Panc1 (cell line): ENCODE measurements at regions not wholly inside any gene's neighbourhood (a gene's known extent, or its start where the extent isn't known, plus 50 kb on each side); places are given as distances from the start of the nearest gene placed in this dataset.

ENCODE experiments used
- ATAC-seq: fragments of 200-7000 bp; cut with Tn5 transposase; 2 replicates; pipeline ENCODE4 v1.9.1; 2020; ENCODE audit warnings: mild to moderate bottlenecking, moderate library complexity
- BruUV-seq: library from RNA; stranded (reverse); fragments of 400-500 nt; replicated peaks from 2 replicates; lab custom pipeline; 2021; lab: Mats Ljungman, UMichigan
- CTCF ChIA-PET: fragments of 300-600 bp; sonication (Branson Sonifier 250); formaldehyde crosslinking; loops from one replicate; lab custom pipeline; 2022; ENCODE audit warnings: antibody characterized with exemption; lab: Charles Lee
- POLR2A ChIA-PET: fragments of 300-600 bp; sonication (Branson Sonifier 250); formaldehyde crosslinking; loops from one replicate; lab custom pipeline; 2022; ENCODE audit warnings: antibody characterized with exemption; lab: Charles Lee
- DNase-seq: peaks from one replicate; pipeline ENCODE4 v3.0.0-alpha.2; 2010; ENCODE audit warnings: low read depth, low spot score
- H3K27ac ChIP-seq: 2 replicates; pipeline ENCODE4 v1.5.1; 2011; ENCODE audit warnings: mild to moderate bottlenecking, low read length, inconsistent platforms
- H3K27me3 ChIP-seq: fragments of 200-500 bp; sonication (Bioruptor generic); 2 replicates; pipeline ENCODE4 v1.6.0; 2014; ENCODE audit warnings: low read length, inconsistent platforms; ENCODE audit not compliant: control insufficient read depth, insufficient read depth
- H3K36me3 ChIP-seq: fragments of 200-500 bp; sonication (Bioruptor generic); 2 replicates; pipeline ENCODE4 v1.5.1; 2014; ENCODE audit warnings: inconsistent platforms, mild to moderate bottlenecking, low read length, moderate library complexity; ENCODE audit not compliant: control insufficient read depth, insufficient read depth
- H3K4me1 ChIP-seq: 2 replicates; pipeline ENCODE4 v1.5.1; 2011; ENCODE audit warnings: inconsistent platforms, mild to moderate bottlenecking, low read length, moderate library complexity; ENCODE audit not compliant: control insufficient read depth, insufficient read depth
- H3K4me3 ChIP-seq, 2 experiments: 2 replicates each; pipeline ENCODE4 v1.5.1; 2011 to 2012; ENCODE audit warnings: low read depth in 2 of 2, low read length in 2 of 2, mild to moderate bottlenecking in 2 of 2, inconsistent platforms in 1 of 2, moderate library complexity in 1 of 2
- H3K9me3 ChIP-seq: fragments of 200-500 bp; sonication (Bioruptor generic); 2 replicates; pipeline ENCODE4 v1.5.1; 2014; ENCODE audit warnings: low read depth, mild to moderate bottlenecking, inconsistent platforms, low read length, moderate library complexity; ENCODE audit not compliant: control insufficient read depth, insufficient read depth
- CTCF ChIP-seq: fragments of 450-650 bp; IDR thresholded peaks from 2 replicates; pipeline ENCODE4 v1.5.1; 2017; ENCODE audit warnings: mild to moderate bottlenecking
- POLR2AphosphoS5 ChIP-seq: IDR thresholded peaks from 2 replicates; pipeline ENCODE4 v1.6.1; 2012; ENCODE audit warnings: mild to moderate bottlenecking, low read depth, low read length, moderate library complexity
- SIN3A ChIP-seq: IDR thresholded peaks from 2 replicates; pipeline ENCODE4 v1.6.1; 2012; ENCODE audit warnings: low read depth, mild to moderate bottlenecking, low read length, moderate library complexity, borderline replicate concordance; ENCODE audit not compliant: insufficient read depth
- TCF7L2 ChIP-seq: IDR thresholded peaks from 2 replicates; pipeline ENCODE4 v1.6.1; 2011; ENCODE audit warnings: mild to moderate bottlenecking, low read depth, low read length, inconsistent platforms
- in situ Hi-C: cut with HindIII; loops from 2 replicates; pipeline ENCODE4 v1.10.0; 2016; ENCODE audit warnings: low sequenced_read_pairs, low pct_unique_long_range_greater_than_20kb
- intact Hi-C: fragments of 100-400 bp; cut with micrococcal nuclease; formaldehyde crosslinking; loops from one replicate; pipeline ENCODE4 v1.10.0; 2022; ENCODE audit not compliant: unreplicated experiment
- TF ChIP-seq, protein P1 (sequence below), 2 experiments: IDR thresholded peaks; 2 replicates each; pipeline ENCODE4 v1.6.1; 2011 to 2012; ENCODE audit warnings: low read depth in 2 of 2, control low read depth in 1 of 2, low read length in 1 of 2, mild to moderate bottlenecking in 1 of 2, moderate library complexity in 1 of 2; ENCODE audit not compliant: insufficient read depth in 1 of 2

GRCh38 chr7:108642126-108642525, 72.5 kb downstream of the DNAJB9 start:
- H3K4me1 ChIP-seq = no peaks in the 10 kb centered on the region
- in situ Hi-C loops (no loop called here), intact Hi-C loops (no loop called here)
- no peaks in the 10 kb centered on the region for H3K36me3 ChIP-seq
- no peaks in the 10 kb centered on the region for H3K9me3 ChIP-seq
- H3K27me3 ChIP-seq = no peaks in the 10 kb centered on the region
- ATAC-seq (no peak), DNase-seq (no peak)
- ChIA-PET CTCF (no interaction called here), POLR2A (no interaction called here)
- H3K4me3 ChIP-seq = no peak overlapping the region
- no peak for TF ChIP-seq CTCF
- no peak overlapping the region for H3K27ac ChIP-seq
- no TSS peak for BruUV-seq

DNA sequence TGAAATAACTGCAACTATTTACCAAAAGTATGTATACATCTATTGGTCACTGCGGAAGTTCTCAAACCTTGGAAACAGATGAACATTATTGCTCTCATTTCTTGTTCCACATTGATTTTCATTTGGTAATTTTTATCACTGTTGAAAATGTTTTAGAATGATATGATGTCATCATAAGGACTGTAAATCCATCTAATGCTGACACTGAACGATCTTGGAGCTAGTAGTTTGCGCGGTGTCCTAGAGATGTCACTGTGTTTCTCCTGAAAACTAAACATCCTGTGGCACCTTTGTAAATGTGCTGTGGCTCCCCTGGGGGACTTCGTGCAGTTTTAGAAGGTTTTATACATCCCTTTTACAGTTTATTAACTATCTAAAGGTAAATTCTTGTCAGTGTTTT, 73.5 kb downstream of the DNAJB9 start:
- intact Hi-C loops = no loop called here
- DNase-seq (no peak), ATAC-seq (no peak)
- Histone ChIP-seq H3K9me3 (no peaks in the 10 kb centered on the region), H3K4me1 (no peaks in the 10 kb centered on the region), H3K27ac (no peak overlapping the region), H3K4me3 (no peak overlapping the region), H3K36me3 (no peaks in the 10 kb centered on the region), H3K27me3 (no peaks in the 10 kb centered on the region)
- CTCF ChIA-PET = no interaction called here
- no TSS peak for BruUV-seq
- in situ Hi-C loops = no loop called here
- POLR2A ChIA-PET = no interaction called here
- TF ChIP-seq POLR2AphosphoS5 (no peak), SIN3A (no peak), CTCF (no peak), TCF7L2 (no peak)
- TF ChIP-seq, protein P1, sequence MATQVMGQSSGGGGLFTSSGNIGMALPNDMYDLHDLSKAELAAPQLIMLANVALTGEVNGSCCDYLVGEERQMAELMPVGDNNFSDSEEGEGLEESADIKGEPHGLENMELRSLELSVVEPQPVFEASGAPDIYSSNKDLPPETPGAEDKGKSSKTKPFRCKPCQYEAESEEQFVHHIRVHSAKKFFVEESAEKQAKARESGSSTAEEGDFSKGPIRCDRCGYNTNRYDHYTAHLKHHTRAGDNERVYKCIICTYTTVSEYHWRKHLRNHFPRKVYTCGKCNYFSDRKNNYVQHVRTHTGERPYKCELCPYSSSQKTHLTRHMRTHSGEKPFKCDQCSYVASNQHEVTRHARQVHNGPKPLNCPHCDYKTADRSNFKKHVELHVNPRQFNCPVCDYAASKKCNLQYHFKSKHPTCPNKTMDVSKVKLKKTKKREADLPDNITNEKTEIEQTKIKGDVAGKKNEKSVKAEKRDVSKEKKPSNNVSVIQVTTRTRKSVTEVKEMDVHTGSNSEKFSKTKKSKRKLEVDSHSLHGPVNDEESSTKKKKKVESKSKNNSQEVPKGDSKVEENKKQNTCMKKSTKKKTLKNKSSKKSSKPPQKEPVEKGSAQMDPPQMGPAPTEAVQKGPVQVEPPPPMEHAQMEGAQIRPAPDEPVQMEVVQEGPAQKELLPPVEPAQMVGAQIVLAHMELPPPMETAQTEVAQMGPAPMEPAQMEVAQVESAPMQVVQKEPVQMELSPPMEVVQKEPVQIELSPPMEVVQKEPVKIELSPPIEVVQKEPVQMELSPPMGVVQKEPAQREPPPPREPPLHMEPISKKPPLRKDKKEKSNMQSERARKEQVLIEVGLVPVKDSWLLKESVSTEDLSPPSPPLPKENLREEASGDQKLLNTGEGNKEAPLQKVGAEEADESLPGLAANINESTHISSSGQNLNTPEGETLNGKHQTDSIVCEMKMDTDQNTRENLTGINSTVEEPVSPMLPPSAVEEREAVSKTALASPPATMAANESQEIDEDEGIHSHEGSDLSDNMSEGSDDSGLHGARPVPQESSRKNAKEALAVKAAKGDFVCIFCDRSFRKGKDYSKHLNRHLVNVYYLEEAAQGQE (IDR thresholded peaks at IDR 0.05; ENCODE audit: insufficient read depth in 1 of 2, low read depth in 2 of 2, low read length in 1 of 2) = no peak

DNA sequence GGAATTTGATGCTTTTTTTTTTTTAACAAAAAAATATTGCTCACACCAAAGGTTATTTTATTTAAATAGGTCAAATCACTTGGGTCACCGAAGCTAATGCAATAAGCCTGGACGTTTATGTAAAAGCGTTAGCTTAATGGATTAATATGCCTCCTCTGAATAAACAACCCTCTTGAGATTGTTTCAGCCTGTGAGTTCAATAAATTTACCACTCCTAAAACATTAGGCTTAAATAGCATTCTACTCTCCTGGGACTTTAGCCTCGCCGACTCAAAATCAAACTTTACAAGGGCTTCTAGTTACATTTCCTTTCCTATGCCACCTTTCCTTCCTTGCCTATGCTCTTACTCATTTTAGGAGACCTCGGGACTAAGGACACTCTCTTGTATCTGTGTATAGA, 79.3 kb downstream of the DNAJB9 start:
- Histone ChIP-seq H3K27me3 (no peaks in the 10 kb centered on the region), H3K9me3 (no peaks in the 10 kb centered on the region), H3K36me3 (no peaks in the 10 kb centered on the region), H3K4me1 (no peaks in the 10 kb centered on the region), H3K4me3 (no peak overlapping the region), H3K27ac (no peak overlapping the region)
- TF ChIP-seq CTCF (no peak), POLR2AphosphoS5 (no peak), TCF7L2 (no peak), SIN3A (no peak)
- TF ChIP-seq, protein P1 (IDR thresholded peaks at IDR 0.05; ENCODE audit: insufficient read depth in 1 of 2, low read depth in 2 of 2, low read length in 1 of 2) = no peak
- DNase-seq = no peak
- in situ Hi-C loops (no loop called here), intact Hi-C loops (no loop called here)
- CTCF ChIA-PET = no interaction called here
- POLR2A ChIA-PET = no interaction called here
- ATAC-seq = no peak
- BruUV-seq = no TSS peak
